CD14-positive monocyte (primary cell): ENCODE measurements at regions not wholly inside any gene's neighbourhood (a gene's known extent, or its start where the extent isn't known, plus 50 kb on each side); places are given as distances from the start of the nearest gene placed in this dataset.

Experiments
- DNase-seq, 3 donors: peaks; one replicate each; pipeline ENCODE4 v3.0.0-alpha.2; 2011 to 2022
- H2AFZ ChIP-seq: 2 replicates; pipeline ENCODE4 v1.6.0; 2012; ENCODE audit warnings: mild to moderate bottlenecking, low read depth, low read length, inconsistent platforms; ENCODE audit not compliant: insufficient read depth, poor library complexity, severe bottlenecking
- H3K27ac ChIP-seq, 2 donors: 1 replicate in 1 of 2; 2 replicates in 1 of 2; pipeline ENCODE4 v1.5.1; 2012 to 2013; ENCODE audit warnings: low read length in 2 of 2, control low read depth in 1 of 2, inconsistent platforms in 1 of 2, low read depth in 1 of 2, mild to moderate bottlenecking in 1 of 2
- H3K27me3 ChIP-seq, 2 donors: one replicate each; pipeline versions ENCODE4 v1.6.0 to v1.6.1; 2011 to 2013; ENCODE audit warnings: low read length in 2 of 2; ENCODE audit not compliant: control insufficient read depth in 2 of 2, insufficient read depth in 2 of 2
- H3K36me3 ChIP-seq, 2 donors: replicated peaks in 1 of 2; 1 replicate in 1 of 2; 2 replicates in 1 of 2; pipeline versions ENCODE4 v1.5.1 to v1.6.1; 2012 to 2013; ENCODE audit warnings: low read length in 2 of 2, control low read depth in 1 of 2, inconsistent platforms in 1 of 2, mild to moderate bottlenecking in 1 of 2; ENCODE audit not compliant: insufficient read depth in 2 of 2, control insufficient read depth in 1 of 2
- H3K4me1 ChIP-seq, 2 donors: 1 replicate in 1 of 2; 2 replicates in 1 of 2; pipeline versions ENCODE4 v1.5.1 to v1.6.1; 2012 to 2013; ENCODE audit warnings: low read length in 2 of 2, control low read depth in 1 of 2, inconsistent platforms in 1 of 2, mild to moderate bottlenecking in 1 of 2, moderate library complexity in 1 of 2; ENCODE audit not compliant: insufficient read depth in 2 of 2, control insufficient read depth in 1 of 2
- H3K4me2 ChIP-seq: replicated peaks from 2 replicates; pipeline ENCODE3; 2012; ENCODE audit warnings: low read length, moderate library complexity, mild to moderate bottlenecking; ENCODE audit not compliant: poor library complexity, severe bottlenecking; ENCODE audit errors: extremely low read depth
- H3K4me3 ChIP-seq, 3 experiments: fragments of 200-600 bp in 1 of 3; sonication (generic) in 1 of 3; replicated peaks in 1 of 3; 1 replicate in 2 of 3; 2 replicates in 1 of 3; pipeline ENCODE4 v1.5.1; 2011 to 2013; ENCODE audit warnings: low read length in 3 of 3, mild to moderate bottlenecking in 3 of 3, control low read depth in 2 of 3, low read depth in 2 of 3, inconsistent platforms in 1 of 3, moderate library complexity in 1 of 3
- H3K79me2 ChIP-seq: 2 replicates; pipeline ENCODE4 v1.6.0; 2012; ENCODE audit warnings: mild to moderate bottlenecking, control low read depth, inconsistent platforms, low read length, moderate library complexity; ENCODE audit not compliant: insufficient read depth
- H3K9ac ChIP-seq: 2 replicates; pipeline ENCODE4 v1.6.0; 2017; ENCODE audit warnings: low read length, mild to moderate bottlenecking; ENCODE audit not compliant: insufficient read depth, poor library complexity, severe bottlenecking
- H3K9me3 ChIP-seq, 2 donors: replicated peaks in 1 of 2; 1 replicate in 1 of 2; 2 replicates in 1 of 2; pipeline versions ENCODE4 v1.5.1 to v1.6.1; 2012 to 2013; ENCODE audit warnings: low read length in 2 of 2, control low read depth in 1 of 2; ENCODE audit not compliant: control insufficient read depth in 1 of 2, insufficient read depth in 1 of 2
- H4K20me1 ChIP-seq: 2 replicates; pipeline ENCODE4 v1.6.0; 2012; ENCODE audit warnings: mild to moderate bottlenecking, low read length, control low read depth, moderate library complexity; ENCODE audit not compliant: insufficient read depth
- H3K27ac Mint-ChIP-seq, 7 donors: one replicate each; pipeline ENCODE4 v1.8.0; 2020; ENCODE audit warnings: mild to moderate bottlenecking in 7 of 7, mixed read lengths in 7 of 7, moderate library complexity in 6 of 7, inconsistent platforms in 2 of 7
- H3K27me3 Mint-ChIP-seq, 3 donors: one replicate each; pipeline ENCODE4 v1.8.0; 2021 to 2022; ENCODE audit warnings: low read depth in 3 of 3, mild to moderate bottlenecking in 3 of 3, mixed read lengths in 3 of 3, moderate library complexity in 3 of 3, inconsistent platforms in 1 of 3
- H3K36me3 Mint-ChIP-seq, 2 donors: one replicate each; pipeline ENCODE4 v1.8.0; 2020; ENCODE audit warnings: mixed read lengths in 2 of 2, inconsistent platforms in 1 of 2, mild to moderate bottlenecking in 1 of 2
- H3K4me1 Mint-ChIP-seq: one replicate; pipeline ENCODE4 v1.8.0; 2020; ENCODE audit warnings: mild to moderate bottlenecking, mixed read lengths
- H3K4me3 Mint-ChIP-seq, 2 donors: one replicate each; pipeline ENCODE4 v1.8.0; 2020; ENCODE audit warnings: mild to moderate bottlenecking in 2 of 2, mixed read lengths in 2 of 2, moderate library complexity in 1 of 2
- H3K9me3 Mint-ChIP-seq, 7 donors: one replicate each; pipeline ENCODE4 v1.8.0; 2020 to 2022; ENCODE audit warnings: mixed read lengths in 7 of 7, mild to moderate bottlenecking in 6 of 7, moderate library complexity in 6 of 7, inconsistent platforms in 2 of 7
- CTCF ChIP-seq: fragments of 200-600 bp; IDR thresholded peaks from one replicate; pipeline ENCODE4 v1.8.0; 2022; ENCODE audit warnings: antibody characterized with exemption, mild to moderate bottlenecking
- WGBS: methylation state at CpG from one replicate; pipeline ENCODE4 v1.1.5; 2013; ENCODE audit warnings: missing lambda C conversion rate; ENCODE audit not compliant: insufficient coverage; 5-methylcytosine and 5-hydroxymethylcytosine counted together
- intact Hi-C, 2 donors: fragments of 100-400 bp; cut with micrococcal nuclease; formaldehyde crosslinking; loops; one replicate each; pipeline versions ENCODE4 v1.15.0 to v1.15.1; 2023

- Mint-ChIP-seq H3K9me3 (no peaks in the 10 kb centered on the region), H3K36me3 (no peaks in the 10 kb centered on the region), H3K4me3 (peak overlapping the region in 1 of 2 donors; percentile 32), H3K27me3 (peaks cover 0 to 2% (median 0%) of the 10 kb centered on the region in 3 donors), H3K27ac (peak overlapping the region in 1 of 7 donors; percentile 61), H3K4me1 (peaks cover 14% of the 10 kb centered on the region)
- DNase-seq, result no peak
- no CpG with 5 or more reads among the region's 1 CpG for whole genome bisulfite sequencing
- Histone ChIP-seq H3K36me3 (no peaks in the 10 kb centered on the region), H3K4me3 (peak overlapping the region in 2 of 3 experiments; percentile 60 to 67), H3K79me2 (no peaks in the 10 kb centered on the region), H2AFZ (peak overlapping the region; percentile 70), H3K27me3 (no peaks in the 10 kb centered on the region), H3K9ac (peak overlapping the region; percentile 48), H3K4me1 (peaks cover 14 to 19% of the 10 kb centered on the region in 2 donors), H3K9me3 (no peaks in the 10 kb centered on the region), H3K27ac (peak overlapping the region in 1 of 2 donors; percentile 80), H4K20me1 (no peaks in the 10 kb centered on the region), H3K4me2 (peak overlapping the region; percentile 71)
- intact Hi-C loops, result no loop called here
- TF ChIP-seq CTCF, result no peak
Observed at GRCh38 chr4:71253545-71253944, 85.3 kb upstream of the SLC4A4 start.

GRCh38 chr4:71254451-71255012 is 84.3 kb upstream of the SLC4A4 start:
- WGBS, result 100% methylated on average over 1 of the region's 2 CpGs
- Histone ChIP-seq H3K36me3 (no peaks in the 10 kb centered on the region), H3K27ac (peak overlapping the region in 1 of 2 donors; percentile 80), H3K9ac (peak overlapping the region; percentile 48), H3K4me1 (peaks cover 17 to 23% of the 10 kb centered on the region in 2 donors), H4K20me1 (no peaks in the 10 kb centered on the region), H3K9me3 (no peaks in the 10 kb centered on the region), H3K79me2 (no peaks in the 10 kb centered on the region), H3K4me2 (peak overlapping the region; percentile 71), H3K4me3 (peak overlapping the region; percentile 10 to 67 (median 60)), H3K27me3 (no peaks in the 10 kb centered on the region), H2AFZ (peak overlapping the region; percentile 70)
- intact Hi-C loops, result no loop called here
- H3K4me1 Mint-ChIP-seq, result peaks cover 18% of the 10 kb centered on the region
- no peak for DNase-seq
- no peak for TF ChIP-seq CTCF
- H3K36me3 Mint-ChIP-seq, result no peaks in the 10 kb centered on the region
- no peaks in the 10 kb centered on the region for H3K9me3 Mint-ChIP-seq
- H3K27me3 Mint-ChIP-seq, result peaks cover 0 to 2% (median 0%) of the 10 kb centered on the region in 3 donors
- peak overlapping the region; percentile 42 to 64 for H3K4me3 Mint-ChIP-seq
- peak overlapping the region in 6 of 7 donors; percentile 18 to 69 (median 46) for H3K27ac Mint-ChIP-seq
